BE2C (cell line): ENCODE measurements at regions not wholly inside any gene's neighbourhood (a gene's known extent, or its start where the extent isn't known, plus 50 kb on each side); places are given as distances from the start of the nearest gene placed in this dataset.

Experiments used
- DNase-seq: peaks from one replicate; pipeline ENCODE4 v3.0.0-alpha.2; 2020
- H3K27me3 ChIP-seq: fragments of 250-450 bp; sonication (Bioruptor Pico); 2 replicates; pipeline ENCODE4 v1.5.1; 2020; ENCODE audit warnings: mild to moderate bottlenecking
- H3K36me3 ChIP-seq: fragments of 250-450 bp; sonication (Bioruptor Pico); 2 replicates; pipeline ENCODE4 v1.5.1; 2020; ENCODE audit warnings: mild to moderate bottlenecking
- H3K4me1 ChIP-seq: fragments of 250-450 bp; sonication (Bioruptor Pico); 2 replicates; pipeline ENCODE4 v1.5.1; 2020
- H3K4me3 ChIP-seq: 2 replicates; pipeline ENCODE4 v1.5.1; 2011; ENCODE audit warnings: low read depth, low read length
- H3K9me3 ChIP-seq: fragments of 250-450 bp; sonication (Bioruptor Pico); 2 replicates; pipeline ENCODE4 v1.5.1; 2020
- CTCF ChIP-seq: IDR thresholded peaks from 2 replicates; pipeline ENCODE4 v1.5.1; 2012; ENCODE audit warnings: mild to moderate bottlenecking, low read depth, low read length

GRCh38 chr18:73059280-73059679 is 191.5 kb upstream of the NETO1 start:
- TF ChIP-seq CTCF, result no peak
- Histone ChIP-seq H3K9me3 (no peaks in the 10 kb centered on the region), H3K27me3 (no peaks in the 10 kb centered on the region), H3K4me3 (no peak overlapping the region), H3K36me3 (no peaks in the 10 kb centered on the region), H3K4me1 (no peaks in the 10 kb centered on the region)
- DNase-seq, result no peak

- Histone ChIP-seq H3K4me1 (no peaks in the 10 kb centered on the region), H3K9me3 (no peaks in the 10 kb centered on the region), H3K36me3 (no peaks in the 10 kb centered on the region), H3K4me3 (no peak overlapping the region), H3K27me3 (no peaks in the 10 kb centered on the region)
- no peak for TF ChIP-seq CTCF
- DNase-seq, result no peak
Observed at GRCh38 chr18:73047688-73048087, 179.9 kb upstream of the NETO1 start.

- H3K27me3 ChIP-seq, result no peaks in the 10 kb centered on the region
- no peaks in the 10 kb centered on the region for H3K9me3 ChIP-seq
- no peaks in the 10 kb centered on the region for H3K4me1 ChIP-seq
- no peaks in the 10 kb centered on the region for H3K36me3 ChIP-seq
- DNase-seq, result no peak
- TF ChIP-seq CTCF, result no peak
- no peak overlapping the region for H3K4me3 ChIP-seq
Observed at GRCh38 chr18:73045037-73045436, 177.2 kb upstream of the NETO1 start.

- Histone ChIP-seq H3K27me3 (no peaks in the 10 kb centered on the region), H3K4me3 (no peak overlapping the region), H3K9me3 (no peaks in the 10 kb centered on the region), H3K4me1 (no peaks in the 10 kb centered on the region), H3K36me3 (no peaks in the 10 kb centered on the region)
- no peak for TF ChIP-seq CTCF
- DNase-seq, result no peak
Observed at GRCh38 chr18:73043611-73044010, 175.8 kb upstream of the NETO1 start.

GRCh38 chr18:73043211-73043610 is 175.4 kb upstream of the NETO1 start:
- Histone ChIP-seq H3K9me3 (no peaks in the 10 kb centered on the region), H3K27me3 (no peaks in the 10 kb centered on the region), H3K4me3 (no peak overlapping the region), H3K36me3 (no peaks in the 10 kb centered on the region), H3K4me1 (no peaks in the 10 kb centered on the region)
- DNase-seq, result peak; percentile 5
- no peak for TF ChIP-seq CTCF

GRCh38 chr18:73040247-73040646 is 172.5 kb upstream of the NETO1 start:
- Histone ChIP-seq H3K27me3 (no peaks in the 10 kb centered on the region), H3K4me3 (no peak overlapping the region), H3K9me3 (no peaks in the 10 kb centered on the region), H3K36me3 (no peaks in the 10 kb centered on the region), H3K4me1 (no peaks in the 10 kb centered on the region)
- DNase-seq, result no peak
- no peak for TF ChIP-seq CTCF
